AG04450 (cell line): ENCODE measurements at regions not wholly inside any gene's neighbourhood (a gene's known extent, or its start where the extent isn't known, plus 50 kb on each side); places are given as distances from the start of the nearest gene placed in this dataset.

ENCODE experiments used
- CTCF ChIA-PET: fragments of 300-600, 350-600 bp; formaldehyde crosslinking; extraction: SDS; loops from one replicate; lab custom pipeline; 2022; ENCODE audit warnings: antibody characterized with exemption, inconsistent platforms; lab: Charles Lee
- POLR2A ChIA-PET: fragments of 350-600 bp; formaldehyde crosslinking; extraction: SDS; loops from one replicate; lab custom pipeline; 2021; ENCODE audit warnings: antibody characterized with exemption, inconsistent platforms; lab: Yijun Ruan, JAX
- DNase-seq: peaks from one replicate; pipeline ENCODE4 v3.0.0-alpha.2; 2011; ENCODE audit warnings: low read depth, low spot score
- H3K27ac ChIP-seq: one replicate; pipeline ENCODE4 v1.5.1; 2012; ENCODE audit warnings: low read depth, low read length, control low read depth
- H3K27me3 ChIP-seq: one replicate; pipeline ENCODE4 v1.6.0; 2012; ENCODE audit warnings: low read length; ENCODE audit not compliant: control insufficient read depth, insufficient read depth
- H3K4me3 ChIP-seq: 2 replicates; pipeline ENCODE4 v1.5.1; 2011; ENCODE audit warnings: mild to moderate bottlenecking, low read depth, low read length, control low read depth
- H3K9me3 ChIP-seq: 2 replicates; pipeline ENCODE4 v1.5.1; 2012; ENCODE audit warnings: low read length; ENCODE audit not compliant: control insufficient read depth, insufficient read depth
- CTCF ChIP-seq: IDR thresholded peaks from 2 replicates; pipeline ENCODE4 v1.5.1; 2011; ENCODE audit warnings: low read depth, low read length, control low read depth, inconsistent platforms

GRCh38 chr16:64507240-64508024 is 614.4 kb downstream of the CDH11 start:
- Histone ChIP-seq H3K4me3 (no peak overlapping the region), H3K27ac (no peak overlapping the region), H3K27me3 (no peaks in the 10 kb centered on the region), H3K9me3 (no peaks in the 10 kb centered on the region)
- ChIA-PET POLR2A (no interaction called here), CTCF (no interaction called here)
- no peak for DNase-seq
- TF ChIP-seq CTCF = no peak

GRCh38 chr16:64499211-64499610 is 622.7 kb downstream of the CDH11 start:
- no peaks in the 10 kb centered on the region for H3K27me3 ChIP-seq
- TF ChIP-seq CTCF = no peak
- no peak for DNase-seq
- no peak overlapping the region for H3K27ac ChIP-seq
- CTCF ChIA-PET = no interaction called here
- POLR2A ChIA-PET = no interaction called here
- no peak overlapping the region for H3K4me3 ChIP-seq
- H3K9me3 ChIP-seq = no peaks in the 10 kb centered on the region

GRCh38 chr16:64498363-64498762 is 623.5 kb downstream of the CDH11 start:
- no peak for DNase-seq
- Histone ChIP-seq H3K27me3 (no peaks in the 10 kb centered on the region), H3K4me3 (no peak overlapping the region), H3K27ac (no peak overlapping the region), H3K9me3 (no peaks in the 10 kb centered on the region)
- ChIA-PET CTCF (no interaction called here), POLR2A (no interaction called here)
- no peak for TF ChIP-seq CTCF

DNA sequence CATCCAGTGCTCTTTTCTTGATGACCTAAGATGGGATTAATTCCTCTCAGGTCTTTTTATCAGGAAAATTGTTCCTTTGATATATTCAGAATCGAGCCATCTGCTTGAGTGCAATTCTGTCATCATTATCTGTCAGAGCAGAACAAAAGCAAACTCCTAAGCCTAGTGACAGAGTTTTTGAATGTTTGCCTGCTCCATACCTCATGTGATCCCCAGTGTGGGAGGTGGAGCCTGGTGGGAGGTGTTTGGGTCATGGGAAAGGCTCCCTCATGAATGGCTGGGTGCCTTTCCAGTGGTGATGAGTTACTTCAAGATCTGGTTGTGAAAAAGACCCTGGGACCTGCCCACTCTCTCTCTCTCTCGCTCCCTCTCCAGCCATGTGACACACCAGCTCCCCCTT is 628.2 kb downstream of the CDH11 start:
- DNase-seq = no peak
- peaks cover 2% of the 10 kb centered on the region for H3K27me3 ChIP-seq
- no peak overlapping the region for H3K27ac ChIP-seq
- H3K9me3 ChIP-seq = no peaks in the 10 kb centered on the region
- no peak overlapping the region for H3K4me3 ChIP-seq
- POLR2A ChIA-PET = no interaction called here
- TF ChIP-seq CTCF = no peak
- CTCF ChIA-PET = no interaction called here

DNA sequence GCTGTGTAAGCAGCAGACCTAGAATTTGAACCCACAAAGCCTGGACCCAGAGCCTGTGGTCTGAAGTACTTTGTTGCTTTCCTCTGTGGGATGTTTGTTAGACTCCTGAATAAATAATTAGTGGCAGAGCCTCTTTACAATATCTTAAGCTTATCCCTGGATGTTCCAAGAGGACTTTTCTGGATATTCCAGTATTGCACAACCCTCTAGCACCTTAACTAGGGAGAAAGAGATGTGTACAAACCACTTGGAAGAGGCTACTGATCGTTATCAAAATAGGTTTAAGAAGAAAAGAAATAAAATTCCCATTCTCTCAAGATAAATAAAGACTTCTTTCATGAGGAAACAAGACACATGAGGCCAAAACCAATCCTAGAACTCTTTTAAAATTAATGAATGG is 632.4 kb downstream of the CDH11 start:
- Histone ChIP-seq H3K27me3 (peaks cover 2% of the 10 kb centered on the region), H3K4me3 (no peak overlapping the region), H3K9me3 (no peaks in the 10 kb centered on the region), H3K27ac (no peak overlapping the region)
- ChIA-PET POLR2A (no interaction called here), CTCF (no interaction called here)
- no peak for TF ChIP-seq CTCF
- DNase-seq = no peak
